ENCODE measurements at regions not wholly inside any gene's neighbourhood (a gene's known extent, or its start where the extent isn't known, plus 50 kb on each side); places are given as distances from the start of the nearest gene placed in this dataset.

DNA sequence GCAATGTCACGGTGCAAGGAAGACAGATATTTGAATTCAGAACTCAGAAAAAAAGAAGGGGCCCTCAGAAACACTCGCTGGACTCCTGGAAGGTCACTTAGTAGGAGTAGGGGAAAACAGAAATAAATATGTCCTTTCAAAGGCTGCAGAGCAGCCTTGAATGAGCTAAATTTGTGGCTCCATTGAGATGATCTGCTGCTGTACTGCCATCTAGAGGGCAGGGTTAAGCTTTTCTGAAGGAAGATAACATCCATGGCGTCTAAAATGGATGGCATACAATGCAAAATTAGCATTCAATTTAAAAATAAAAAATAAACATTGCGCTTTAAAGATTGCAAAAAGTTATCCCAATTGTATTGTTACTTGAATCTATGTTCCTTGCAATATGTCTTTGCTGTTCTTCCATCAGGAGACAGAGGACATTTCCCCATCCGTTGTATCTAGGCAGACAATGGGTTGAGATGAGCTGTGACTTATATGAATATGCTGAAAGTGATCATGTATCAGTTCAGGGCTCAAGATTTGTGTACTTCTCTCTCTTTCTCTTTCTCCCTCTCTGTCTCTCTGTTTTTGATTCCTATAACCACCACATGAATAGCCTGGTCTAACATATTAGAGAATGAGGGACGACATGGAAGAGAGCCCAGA is 642.2 kb downstream of the SH2D4B start:
- TF ChIP-seq, protein P1, sequence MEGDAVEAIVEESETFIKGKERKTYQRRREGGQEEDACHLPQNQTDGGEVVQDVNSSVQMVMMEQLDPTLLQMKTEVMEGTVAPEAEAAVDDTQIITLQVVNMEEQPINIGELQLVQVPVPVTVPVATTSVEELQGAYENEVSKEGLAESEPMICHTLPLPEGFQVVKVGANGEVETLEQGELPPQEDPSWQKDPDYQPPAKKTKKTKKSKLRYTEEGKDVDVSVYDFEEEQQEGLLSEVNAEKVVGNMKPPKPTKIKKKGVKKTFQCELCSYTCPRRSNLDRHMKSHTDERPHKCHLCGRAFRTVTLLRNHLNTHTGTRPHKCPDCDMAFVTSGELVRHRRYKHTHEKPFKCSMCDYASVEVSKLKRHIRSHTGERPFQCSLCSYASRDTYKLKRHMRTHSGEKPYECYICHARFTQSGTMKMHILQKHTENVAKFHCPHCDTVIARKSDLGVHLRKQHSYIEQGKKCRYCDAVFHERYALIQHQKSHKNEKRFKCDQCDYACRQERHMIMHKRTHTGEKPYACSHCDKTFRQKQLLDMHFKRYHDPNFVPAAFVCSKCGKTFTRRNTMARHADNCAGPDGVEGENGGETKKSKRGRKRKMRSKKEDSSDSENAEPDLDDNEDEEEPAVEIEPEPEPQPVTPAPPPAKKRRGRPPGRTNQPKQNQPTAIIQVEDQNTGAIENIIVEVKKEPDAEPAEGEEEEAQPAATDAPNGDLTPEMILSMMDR (IDR thresholded peaks at IDR 0.05; ENCODE audit: low read depth, low read length, poor library complexity, severe bottlenecking), result peak; percentile 51
- no peak for TF ChIP-seq EZH2phosphoT487 (IDR thresholded peaks at IDR 0.05; ENCODE audit: borderline replicate concordance, low read length)

All from DOHH2 (cell line).